Heart left ventricle (tissue), 16 donors: ENCODE measurements at regions not wholly inside any gene's neighbourhood (a gene's known extent, or its start where the extent isn't known, plus 50 kb on each side); places are given as distances from the start of the nearest gene placed in this dataset.

ENCODE experiments used
- ATAC-seq, 4 donors: fragments of 200-7000 bp; cut with Tn5 transposase; one replicate each; pipeline ENCODE4 v1.9.1; 2020 to 2022; ENCODE audit warnings: moderate library complexity in 4 of 4, mild to moderate bottlenecking in 3 of 4, moderate number of reproducible peaks in 1 of 4
- DNase-seq, 5 donors: peaks; one replicate each; pipeline ENCODE4 v3.0.0-alpha.2; 2020
- H3K27ac ChIP-seq, 12 donors: fragments of 200-600 bp; sonication (generic) in 4 of 12; one replicate each; pipeline versions ENCODE4 v1.5.0 to v1.8.0; 2016 to 2022; ENCODE audit warnings: mild to moderate bottlenecking in 2 of 12
- H3K27me3 ChIP-seq, 9 donors: fragments of 200-600 bp; sonication (generic) in 2 of 9; one replicate each; pipeline versions ENCODE4 v1.5.1 to v1.8.0; 2016 to 2022; ENCODE audit warnings: mild to moderate bottlenecking in 3 of 9
- H3K36me3 ChIP-seq, 9 donors: fragments of 200-600 bp; sonication (generic) in 2 of 9; one replicate each; pipeline versions ENCODE4 v1.5.0 to v1.8.0; 2018 to 2022; ENCODE audit warnings: mild to moderate bottlenecking in 2 of 9
- H3K4me1 ChIP-seq, 12 donors: fragments of 200-600 bp; sonication (generic) in 4 of 12; one replicate each; pipeline versions ENCODE4 v1.5.0 to v1.8.0; 2016 to 2022; ENCODE audit warnings: mild to moderate bottlenecking in 3 of 12
- H3K4me3 ChIP-seq, 12 donors: fragments of 200-600 bp; sonication (generic) in 4 of 12; one replicate each; pipeline versions ENCODE4 v1.5.0 to v1.8.0; 2017 to 2022; ENCODE audit warnings: mild to moderate bottlenecking in 9 of 12, moderate library complexity in 4 of 12
- H3K9me3 ChIP-seq, 12 donors: fragments of 200-600 bp; sonication (generic) in 4 of 12; one replicate each; pipeline versions ENCODE4 v1.5.0 to v1.8.0; 2016 to 2022; ENCODE audit warnings: mild to moderate bottlenecking in 1 of 12
- CTCF ChIP-seq, 12 donors: fragments of 200-600 bp; sonication (generic) in 4 of 12; IDR thresholded peaks; one replicate each; pipeline versions ENCODE4 v1.5.0 to v1.8.0; 2018 to 2022; ENCODE audit warnings: antibody characterized with exemption in 12 of 12, mild to moderate bottlenecking in 5 of 12
- POLR2A ChIP-seq, 2 donors: fragments of 450-650 bp; IDR thresholded peaks; one replicate each; pipeline ENCODE4 v1.6.1; 2017; ENCODE audit warnings: antibody characterized with exemption in 2 of 2, mild to moderate bottlenecking in 2 of 2, moderate library complexity in 2 of 2
- WGBS, 4 donors: extraction: QIAGEN DNeasy Blood & Tissue Kit in 2 of 4; methylation state at CpG; one replicate each; pipeline versions ENCODE4 v1.1.5 to v1.1.7; 2013 to 2018; 5-methylcytosine and 5-hydroxymethylcytosine counted together
- intact Hi-C, 10 donors: fragments of 100-400 bp; cut with DNase I; formaldehyde crosslinking; loops; one replicate each; pipeline versions ENCODE4 v1.11.1 to v1.14.2; 2022
- donor health status: ischemic (EF 13 %, LVEDD 7.1; RV severe dilation, severe dysfunction).
- donor health status: healthy with polysubstance abuse.
- donor health status: DM: no; HTN: yes; CAD: no.
- donor health status: DM: no; HTN: no; CAD: no.
- donor health status: ischemic (EF 25% LVEDD 6.9; RV normal size, moderate dysfunction).
- donor health status: ischemic (EF 25% LVEDD 5.7; RV mildly dilated, moderate dysfunction).
- donor health status: healthy.
- donor health status: DM: yes; HTN: yes; CAD: no.
- donor health status: ischemic (EF 35%, LVEDD 5.7; RV mildly dilated, moderate dysfunction).
- donor health status: nonischemic (EF 11% LVEDD 7.7; RV severe dilation, severe dysfunction).
- donor health status: DM: yes; HTN: yes; CAD: no.
- donor health status: PGD.
- donor health status: ischemic (EF 29% LVEDD 5.4; RV normal size, mild dysfunction).
- donor health status: nonischemic (EF 23%, LVEDD 6.1; RV moderate dilation, normal function).

GRCh38 chr7:108634535-108634934, 64.9 kb downstream of the DNAJB9 start:
- 64 to 85% (median 75%) methylated on average over 1 of the region's 1 CpG for WGBS, 4 donors
- TF ChIP-seq CTCF (IDR thresholded peaks at IDR 0.05), result no peak
- no peak for TF ChIP-seq POLR2A (IDR thresholded peaks at IDR 0.05)
- H3K4me1 ChIP-seq, result peaks cover 0 to 15% (median 0%) of the 10 kb centered on the region in 12 donors
- ATAC-seq, result no peak
- no peak for DNase-seq
- no peaks in the 10 kb centered on the region for H3K36me3 ChIP-seq
- intact Hi-C loops, result no loop called here
- H3K9me3 ChIP-seq, result peaks cover 0 to 5% (median 0%) of the 10 kb centered on the region in 12 donors
- H3K27ac ChIP-seq, result no peak overlapping the region
- no peaks in the 10 kb centered on the region for H3K27me3 ChIP-seq
- no peak overlapping the region for H3K4me3 ChIP-seq

- ATAC-seq (no peak), DNase-seq (no peak)
- TF ChIP-seq CTCF (IDR thresholded peaks at IDR 0.05), result no peak
- TF ChIP-seq POLR2A (IDR thresholded peaks at IDR 0.05), result no peak
- H3K36me3 ChIP-seq, result no peaks in the 10 kb centered on the region
- H3K27ac ChIP-seq, result no peak overlapping the region
- intact Hi-C loops, result no loop called here
- H3K9me3 ChIP-seq, result peaks cover 0 to 5% (median 0%) of the 10 kb centered on the region in 12 donors
- WGBS, 4 donors, result 66 to 83% (median 76%) methylated on average over 3 of the region's 3 CpGs
- H3K4me3 ChIP-seq, result no peak overlapping the region
- no peaks in the 10 kb centered on the region for H3K4me1 ChIP-seq
- H3K27me3 ChIP-seq, result peaks cover 0 to 1% (median 0%) of the 10 kb centered on the region in 9 donors
Measured at GRCh38 chr7:108637049-108637621, 67.5 kb downstream of the DNAJB9 start.

- no peak overlapping the region for H3K27ac ChIP-seq
- H3K4me3 ChIP-seq, result no peak overlapping the region
- intact Hi-C loops, result no loop called here
- ATAC-seq (no peak), DNase-seq (no peak)
- TF ChIP-seq CTCF (IDR thresholded peaks at IDR 0.05) (no peak), POLR2A (IDR thresholded peaks at IDR 0.05) (no peak)
- peaks cover 0 to 12% (median 0%) of the 10 kb centered on the region in 9 donors for H3K27me3 ChIP-seq
- no peaks in the 10 kb centered on the region for H3K36me3 ChIP-seq
- no peaks in the 10 kb centered on the region for H3K4me1 ChIP-seq
- WGBS, 4 donors, result 67 to 78% (median 72%) methylated on average over 1 of the region's 1 CpG
- H3K9me3 ChIP-seq, result no peaks in the 10 kb centered on the region
Measured at GRCh38 chr7:108642126-108642525, 72.5 kb downstream of the DNAJB9 start.

- ATAC-seq (no peak), DNase-seq (no peak)
- no peaks in the 10 kb centered on the region for H3K9me3 ChIP-seq
- WGBS, 4 donors, result 76 to 85% (median 83%) methylated on average over 5 of the region's 5 CpGs
- intact Hi-C loops, result no loop called here
- H3K4me3 ChIP-seq, result no peak overlapping the region
- H3K27me3 ChIP-seq, result peaks cover 0 to 12% (median 0%) of the 10 kb centered on the region in 9 donors
- TF ChIP-seq CTCF (IDR thresholded peaks at IDR 0.05), result no peak
- no peak for TF ChIP-seq POLR2A (IDR thresholded peaks at IDR 0.05)
- H3K4me1 ChIP-seq, result no peaks in the 10 kb centered on the region
- H3K36me3 ChIP-seq, result no peaks in the 10 kb centered on the region
- H3K27ac ChIP-seq, result no peak overlapping the region
Measured at GRCh38 chr7:108643136-108643535, 73.5 kb downstream of the DNAJB9 start.
